ENCODE measurements at regions not wholly inside any gene's neighbourhood (a gene's known extent, or its start where the extent isn't known, plus 50 kb on each side); places are given as distances from the start of the nearest gene placed in this dataset.

DNA sequence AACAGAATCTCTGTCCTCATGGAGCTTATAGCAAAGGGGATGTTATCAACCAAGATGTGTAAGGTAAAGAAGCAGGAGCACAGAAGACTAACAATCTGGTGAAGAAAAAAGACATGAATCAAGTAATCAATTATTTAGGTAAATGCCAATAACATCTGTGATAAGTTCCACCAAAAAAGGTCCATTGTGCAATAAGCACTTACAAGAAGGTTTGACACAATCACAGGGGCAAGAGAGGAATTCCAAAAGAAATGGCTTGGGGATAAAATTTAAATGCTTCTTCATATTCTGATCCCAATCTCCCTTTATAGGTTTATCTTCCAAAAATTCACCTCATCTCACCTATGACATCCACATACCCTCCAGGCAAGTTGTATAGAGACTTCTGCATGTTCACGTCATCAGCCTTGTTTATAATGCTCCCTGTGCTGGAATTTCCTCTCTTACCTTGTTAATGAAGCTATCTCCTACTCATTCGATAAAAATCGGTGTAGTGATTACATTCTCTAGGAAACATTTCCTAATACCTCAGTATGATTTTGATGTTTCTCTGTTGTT is 53.6 kb upstream of the DPT start:
- no peak for DNase-seq

GRCh38 chr1:168783458-168784210 is 54.6 kb upstream of the DPT start:
- DNase-seq = no peak

- no peak for DNase-seq
Measured at GRCh38 chr1:168786476-168787330, 57.7 kb upstream of the DPT start.

GRCh38 chr1:168788258-168788657 is 59.3 kb upstream of the DPT start:
- DNase-seq = no peak

DNA sequence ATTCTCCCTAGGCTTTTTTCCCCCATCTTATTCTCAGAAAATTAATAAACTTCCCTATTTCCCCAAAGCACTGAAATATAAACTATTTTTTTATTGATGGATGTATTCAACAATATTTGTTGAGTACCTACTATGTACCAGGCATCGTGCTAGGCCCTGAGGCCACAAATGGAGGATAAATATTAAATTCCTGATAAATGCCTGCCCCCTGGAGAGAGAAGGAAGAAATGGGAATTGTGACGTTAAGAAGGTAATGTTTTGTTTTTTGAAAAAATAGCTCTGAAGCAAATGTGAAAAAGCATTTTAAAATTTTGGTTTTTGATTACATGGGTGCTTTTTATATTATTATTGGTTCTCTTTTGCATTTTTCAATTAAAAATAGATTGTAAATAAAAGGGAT is 60.5 kb upstream of the DPT start:
- DNase-seq = no peak

GRCh38 chr1:168792142-168792541 is 63.1 kb upstream of the DPT start:
- DNase-seq = no peak

- no peak for DNase-seq
Measured at GRCh38 chr1:168792592-168793125, 63.7 kb upstream of the DPT start.

- DNase-seq = no peak
Measured at GRCh38 chr1:168794057-168794456, 65.1 kb upstream of the DPT start.

GRCh38 chr1:168795681-168796080 is 66.7 kb upstream of the DPT start:
- no peak for DNase-seq

GRCh38 chr1:168799927-168800605 is 71.1 kb upstream of the DPT start:
- DNase-seq = no peak

DNA sequence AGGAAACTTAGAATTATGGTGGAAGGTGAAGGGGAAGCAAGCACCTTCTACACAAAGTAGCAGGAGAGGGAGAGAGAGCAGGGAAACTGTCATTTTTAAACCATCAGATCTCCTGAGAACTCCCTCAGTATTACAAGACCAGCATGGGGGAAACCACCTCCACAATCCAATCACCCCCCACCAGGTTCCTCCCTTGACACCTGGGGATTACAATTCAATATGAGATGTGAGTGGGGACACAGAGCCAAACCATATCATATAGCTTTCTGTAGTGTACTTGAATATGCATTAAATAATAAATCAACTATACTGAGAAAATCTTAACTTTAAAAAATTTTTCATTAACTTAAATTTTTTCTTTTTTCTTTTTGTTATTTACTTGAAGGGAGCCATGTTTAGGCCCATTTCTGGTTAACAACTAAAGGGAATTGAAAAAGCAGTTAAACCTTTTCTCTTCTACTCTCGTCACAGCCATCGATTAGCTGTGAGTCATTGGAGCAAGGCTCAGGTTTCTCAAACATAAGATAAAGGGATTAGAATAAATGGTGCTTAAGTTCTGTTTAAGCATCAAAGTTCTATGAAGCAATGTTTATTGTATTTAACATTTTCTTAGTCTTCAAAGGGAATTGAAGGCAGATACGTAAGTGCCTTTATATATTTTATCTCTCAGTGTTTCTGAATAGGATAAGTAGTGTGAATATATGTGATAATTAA is 72.2 kb upstream of the DPT start:
- DNase-seq = no peak

DNA sequence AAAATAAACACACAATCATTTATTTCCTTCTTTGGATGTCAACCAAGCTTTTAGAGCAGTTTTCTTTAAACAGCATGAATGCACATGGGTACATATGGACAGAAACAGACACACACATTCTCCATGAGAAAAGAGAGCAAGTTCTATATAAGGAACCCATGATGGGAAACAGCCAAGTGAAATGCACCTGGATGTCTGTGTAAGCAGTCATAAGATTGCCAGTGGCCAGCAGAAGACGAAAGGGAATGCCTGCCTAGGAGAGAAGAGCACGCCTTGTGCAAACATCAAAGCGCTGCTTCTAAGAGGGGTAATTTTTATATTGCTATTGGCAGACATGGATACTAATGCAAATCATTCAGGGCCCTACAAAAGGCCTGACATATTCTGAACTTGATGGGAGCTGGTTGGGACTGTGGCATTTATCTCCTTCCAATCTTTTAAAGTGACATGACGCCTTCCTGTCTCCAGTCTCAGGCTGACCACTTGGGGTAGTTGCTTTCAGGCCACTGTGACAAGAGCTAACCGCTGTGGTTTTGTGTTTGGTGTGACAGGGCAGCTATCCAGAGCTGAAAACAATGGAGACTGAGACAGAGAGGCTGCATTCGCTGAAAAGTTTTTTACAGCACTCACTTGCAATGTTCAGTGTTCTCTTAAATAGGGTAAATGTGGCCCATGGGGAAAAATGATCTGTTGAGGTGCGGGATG is 75.0 kb upstream of the DPT start:
- DNase-seq = no peak

DNA sequence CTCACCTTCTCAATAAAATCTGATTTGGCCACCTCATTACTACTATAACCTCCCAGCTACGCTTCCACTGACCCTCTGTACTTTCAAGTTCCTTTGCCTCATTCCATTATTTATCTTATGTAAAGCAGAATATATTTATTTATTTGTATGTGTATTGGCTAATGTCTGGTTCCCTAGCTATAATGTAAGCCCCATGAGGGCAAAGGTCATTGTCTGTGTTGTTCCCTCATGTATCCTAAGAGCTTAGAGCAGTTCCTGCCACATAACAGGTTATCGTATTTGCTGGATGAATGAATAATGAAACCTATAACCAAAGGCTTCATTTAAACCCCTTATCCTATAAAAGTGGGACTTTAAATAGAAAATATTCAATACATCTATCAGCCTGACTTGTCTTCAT is 77.9 kb upstream of the DPT start:
- no peak for DNase-seq

DNA sequence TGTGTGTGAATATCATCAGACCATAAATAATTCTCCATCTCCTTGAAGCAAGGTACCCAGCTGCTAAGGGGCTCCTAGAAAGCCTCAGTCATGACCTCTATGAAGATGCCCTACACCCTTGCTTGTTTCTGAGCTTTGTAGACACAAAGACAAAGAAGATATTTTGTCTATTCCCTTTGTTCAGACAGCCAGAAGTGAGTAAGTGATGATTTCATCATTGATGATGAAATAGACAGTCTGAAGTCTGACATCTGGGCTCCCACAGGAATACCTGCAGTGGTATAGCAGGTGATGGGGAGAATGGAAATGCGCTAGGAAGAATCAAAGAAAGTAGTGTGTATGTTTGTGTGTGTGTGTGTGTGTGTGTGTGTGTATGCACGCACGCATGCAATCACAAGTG is 82.2 kb upstream of the DPT start:
- DNase-seq = no peak

- no peak for DNase-seq
Measured at GRCh38 chr1:168819668-168820067, 90.7 kb upstream of the DPT start.

GRCh38 chr1:168821434-168821833 is 92.4 kb upstream of the DPT start:
- DNase-seq = no peak

GRCh38 chr1:168822911-168823310 is 93.9 kb upstream of the DPT start:
- no peak for DNase-seq

GRCh38 chr1:168823988-168824387 is 95.0 kb upstream of the DPT start:
- DNase-seq = no peak

- DNase-seq = no peak
Measured at GRCh38 chr1:168824418-168825065, 95.5 kb upstream of the DPT start.

DNA sequence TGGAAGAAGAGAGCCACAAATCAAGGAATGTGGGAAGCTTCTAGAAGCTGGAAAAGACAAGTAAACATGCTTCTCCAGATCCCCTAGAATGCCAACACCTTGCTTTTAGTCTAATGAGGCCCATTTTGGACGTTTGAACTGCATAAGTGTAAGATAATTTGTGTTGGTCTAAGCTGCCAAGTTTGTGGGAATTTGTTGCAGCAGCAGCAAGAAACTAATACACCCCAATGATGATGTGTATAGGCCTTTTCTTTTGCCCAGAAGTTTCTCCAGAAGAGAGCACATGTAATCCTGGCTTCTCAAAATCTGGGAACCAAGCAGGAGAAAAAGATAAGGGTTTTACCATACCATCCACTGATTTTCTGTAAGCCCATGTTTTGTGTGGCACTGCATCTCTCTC is 96.1 kb upstream of the DPT start:
- no peak for DNase-seq

DNA sequence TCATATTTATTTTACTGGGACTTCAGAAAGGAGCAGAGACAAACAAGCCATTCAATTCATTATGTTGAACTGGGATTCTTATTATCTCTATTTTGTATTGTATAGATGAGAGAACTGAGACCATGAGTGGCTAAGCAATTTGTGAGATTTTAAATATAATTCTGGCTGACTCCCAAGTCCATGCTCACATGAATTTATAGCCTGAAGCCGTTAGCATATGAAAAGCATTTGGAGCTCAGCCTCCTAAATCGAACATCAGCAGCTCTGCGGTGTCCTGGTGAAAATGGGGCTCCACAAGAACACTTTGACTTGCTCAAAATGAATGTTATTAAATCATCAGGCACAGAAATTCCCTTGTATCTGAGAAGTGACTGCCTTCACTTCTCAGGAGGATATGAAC is 96.8 kb upstream of the DPT start:
- no peak for DNase-seq

All from KG1 (cell line).